Gastrocnemius medialis (tissue), 4 donors: ENCODE measurements at regions not wholly inside any gene's neighbourhood (a gene's known extent, or its start where the extent isn't known, plus 50 kb on each side); places are given as distances from the start of the nearest gene placed in this dataset.

ENCODE experiments used
- POLR2A ChIP-seq, 2 donors: fragments of 450-650 bp; IDR thresholded peaks; one replicate each; pipeline ENCODE4 v1.6.1; 2017; ENCODE audit warnings: antibody characterized with exemption in 2 of 2, mild to moderate bottlenecking in 2 of 2, moderate library complexity in 2 of 2
- TF ChIP-seq, protein P1 (sequence below), 5 experiments: fragments of 450-650 bp in 3 of 5; fragments of 200-600 bp in 2 of 5; sonication (generic) in 2 of 5; IDR thresholded peaks in 4 of 5; conservative IDR thresholded peaks in 1 of 5; 1 replicate in 4 of 5; 2 replicates in 1 of 5; pipeline ENCODE4 v1.5.1; 2016 to 2019; ENCODE audit warnings: antibody characterized with exemption in 5 of 5, mild to moderate bottlenecking in 3 of 5, moderate library complexity in 3 of 5

- no peak for TF ChIP-seq POLR2A (IDR thresholded peaks at IDR 0.05)
- TF ChIP-seq, protein P1, sequence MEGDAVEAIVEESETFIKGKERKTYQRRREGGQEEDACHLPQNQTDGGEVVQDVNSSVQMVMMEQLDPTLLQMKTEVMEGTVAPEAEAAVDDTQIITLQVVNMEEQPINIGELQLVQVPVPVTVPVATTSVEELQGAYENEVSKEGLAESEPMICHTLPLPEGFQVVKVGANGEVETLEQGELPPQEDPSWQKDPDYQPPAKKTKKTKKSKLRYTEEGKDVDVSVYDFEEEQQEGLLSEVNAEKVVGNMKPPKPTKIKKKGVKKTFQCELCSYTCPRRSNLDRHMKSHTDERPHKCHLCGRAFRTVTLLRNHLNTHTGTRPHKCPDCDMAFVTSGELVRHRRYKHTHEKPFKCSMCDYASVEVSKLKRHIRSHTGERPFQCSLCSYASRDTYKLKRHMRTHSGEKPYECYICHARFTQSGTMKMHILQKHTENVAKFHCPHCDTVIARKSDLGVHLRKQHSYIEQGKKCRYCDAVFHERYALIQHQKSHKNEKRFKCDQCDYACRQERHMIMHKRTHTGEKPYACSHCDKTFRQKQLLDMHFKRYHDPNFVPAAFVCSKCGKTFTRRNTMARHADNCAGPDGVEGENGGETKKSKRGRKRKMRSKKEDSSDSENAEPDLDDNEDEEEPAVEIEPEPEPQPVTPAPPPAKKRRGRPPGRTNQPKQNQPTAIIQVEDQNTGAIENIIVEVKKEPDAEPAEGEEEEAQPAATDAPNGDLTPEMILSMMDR (IDR thresholded peaks at IDR 0.05 in 4 of 5, conservative IDR thresholded peaks at IDR 0.05 in 1 of 5): no peak
Observed at GRCh38 chr5:27290172-27290571, 251.8 kb upstream of the CDH9 start.
